ENCODE measurements at regions not wholly inside any gene's neighbourhood (a gene's known extent, or its start where the extent isn't known, plus 50 kb on each side); places are given as distances from the start of the nearest gene placed in this dataset.
"Not testable (repeated sequence)": the region's sequence is repeated elsewhere in the genome, so short reads cannot be mapped to it uniquely, and the experiment has no call there.

DNA sequence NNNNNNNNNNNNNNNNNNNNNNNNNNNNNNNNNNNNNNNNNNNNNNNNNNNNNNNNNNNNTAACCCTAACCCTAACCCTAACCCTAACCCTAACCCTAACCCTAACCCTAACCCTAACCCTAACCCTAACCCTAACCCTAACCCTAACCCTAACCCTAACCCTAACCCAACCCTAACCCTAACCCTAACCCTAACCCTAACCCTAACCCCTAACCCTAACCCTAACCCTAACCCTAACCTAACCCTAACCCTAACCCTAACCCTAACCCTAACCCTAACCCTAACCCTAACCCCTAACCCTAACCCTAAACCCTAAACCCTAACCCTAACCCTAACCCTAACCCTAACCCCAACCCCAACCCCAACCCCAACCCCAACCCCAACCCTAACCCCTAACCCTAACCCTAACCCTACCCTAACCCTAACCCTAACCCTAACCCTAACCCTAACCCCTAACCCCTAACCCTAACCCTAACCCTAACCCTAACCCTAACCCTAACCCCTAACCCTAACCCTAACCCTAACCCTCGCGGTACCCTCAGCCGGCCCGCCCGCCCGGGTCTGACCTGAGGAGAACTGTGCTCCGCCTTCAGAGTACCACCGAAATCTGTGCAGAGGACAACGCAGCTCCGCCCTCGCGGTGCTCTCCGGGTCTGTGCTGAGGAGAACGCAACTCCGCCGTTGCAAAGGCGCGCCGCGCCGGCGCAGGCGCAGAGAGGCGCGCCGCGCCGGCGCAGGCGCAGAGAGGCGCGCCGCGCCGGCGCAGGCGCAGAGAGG lies 441.3 kb downstream of the OR4F29 start:
- TF ChIP-seq, protein P1, sequence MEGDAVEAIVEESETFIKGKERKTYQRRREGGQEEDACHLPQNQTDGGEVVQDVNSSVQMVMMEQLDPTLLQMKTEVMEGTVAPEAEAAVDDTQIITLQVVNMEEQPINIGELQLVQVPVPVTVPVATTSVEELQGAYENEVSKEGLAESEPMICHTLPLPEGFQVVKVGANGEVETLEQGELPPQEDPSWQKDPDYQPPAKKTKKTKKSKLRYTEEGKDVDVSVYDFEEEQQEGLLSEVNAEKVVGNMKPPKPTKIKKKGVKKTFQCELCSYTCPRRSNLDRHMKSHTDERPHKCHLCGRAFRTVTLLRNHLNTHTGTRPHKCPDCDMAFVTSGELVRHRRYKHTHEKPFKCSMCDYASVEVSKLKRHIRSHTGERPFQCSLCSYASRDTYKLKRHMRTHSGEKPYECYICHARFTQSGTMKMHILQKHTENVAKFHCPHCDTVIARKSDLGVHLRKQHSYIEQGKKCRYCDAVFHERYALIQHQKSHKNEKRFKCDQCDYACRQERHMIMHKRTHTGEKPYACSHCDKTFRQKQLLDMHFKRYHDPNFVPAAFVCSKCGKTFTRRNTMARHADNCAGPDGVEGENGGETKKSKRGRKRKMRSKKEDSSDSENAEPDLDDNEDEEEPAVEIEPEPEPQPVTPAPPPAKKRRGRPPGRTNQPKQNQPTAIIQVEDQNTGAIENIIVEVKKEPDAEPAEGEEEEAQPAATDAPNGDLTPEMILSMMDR (IDR thresholded peaks at IDR 0.05): not testable (repeated sequence)
- not testable (repeated sequence) for TF ChIP-seq POLR2A, EP300 (IDR thresholded peaks at IDR 0.05)

Measured in ovary (tissue), 3 donors.